ENCODE measurements at regions not wholly inside any gene's neighbourhood (a gene's known extent, or its start where the extent isn't known, plus 50 kb on each side); places are given as distances from the start of the nearest gene placed in this dataset.
A peak's percentile ranks its signal among the peaks of the same experiment; 100 is the strongest.
"Not testable (repeated sequence)": the region's sequence is repeated elsewhere in the genome, so short reads cannot be mapped to it uniquely, and the experiment has no call there.

GRCh38 chr13:59266478-59267063, 897.2 kb downstream of the DIAPH3 start:
- DNase-seq: no peak

- DNase-seq: no peak
These were observed 894.3 kb downstream of the DIAPH3 start for GRCh38 chr13:59269476-59269875.

DNA sequence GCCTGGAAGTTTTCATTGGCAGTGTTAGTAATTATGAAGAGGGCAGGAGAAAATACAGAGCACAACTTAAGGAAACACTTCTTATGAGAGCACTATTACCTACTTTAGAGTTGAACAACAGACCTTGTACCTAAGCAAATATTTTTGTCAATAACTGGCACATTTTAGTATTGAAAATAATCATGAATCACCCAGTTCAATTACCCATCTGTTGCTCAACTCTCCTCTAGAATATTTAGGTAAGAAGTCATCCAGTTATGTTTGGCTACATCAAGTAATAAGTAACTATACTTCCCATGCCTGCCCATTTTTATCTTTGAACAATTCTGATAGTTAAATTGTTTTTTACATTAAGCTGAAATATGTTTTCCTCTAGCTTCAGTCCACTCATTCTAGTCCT, 893.4 kb downstream of the DIAPH3 start:
- DNase-seq: no peak

DNA sequence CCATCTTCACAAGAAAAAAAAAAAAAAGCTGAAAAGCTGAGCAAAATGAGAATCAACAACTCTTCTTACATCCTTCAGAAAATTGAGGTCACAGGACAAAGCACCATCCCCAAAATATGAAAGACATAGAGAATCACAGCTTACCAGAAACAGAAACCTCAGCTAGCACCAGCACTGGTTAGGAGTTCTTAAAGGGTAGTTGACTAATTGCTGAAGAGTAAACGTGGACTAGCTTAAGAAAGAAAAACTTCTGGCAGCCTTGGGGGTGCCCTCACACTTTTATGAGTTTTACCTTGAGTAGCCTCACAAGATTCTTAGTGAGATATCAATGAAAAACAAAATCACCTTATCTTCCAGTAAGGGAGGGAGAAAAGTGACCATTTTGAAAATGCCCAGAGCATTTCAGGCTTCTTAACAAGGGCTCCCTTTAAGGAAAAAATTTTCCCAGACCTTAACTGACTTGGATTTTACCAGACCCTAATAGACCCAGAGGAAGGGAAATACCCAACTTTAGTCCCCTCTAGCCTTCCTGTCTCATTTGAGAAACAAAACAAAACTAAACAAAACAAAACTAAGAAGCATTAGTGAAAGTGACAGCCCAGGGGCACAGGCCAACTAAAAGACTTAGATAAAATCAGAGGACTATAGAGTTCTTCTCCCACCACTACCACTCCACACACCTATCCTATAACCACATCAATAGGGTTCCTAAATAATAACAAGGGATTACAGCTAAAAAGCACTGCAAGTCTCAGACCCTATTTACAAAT, 888.6 kb downstream of the DIAPH3 start:
- DNase-seq: no peak

DNA sequence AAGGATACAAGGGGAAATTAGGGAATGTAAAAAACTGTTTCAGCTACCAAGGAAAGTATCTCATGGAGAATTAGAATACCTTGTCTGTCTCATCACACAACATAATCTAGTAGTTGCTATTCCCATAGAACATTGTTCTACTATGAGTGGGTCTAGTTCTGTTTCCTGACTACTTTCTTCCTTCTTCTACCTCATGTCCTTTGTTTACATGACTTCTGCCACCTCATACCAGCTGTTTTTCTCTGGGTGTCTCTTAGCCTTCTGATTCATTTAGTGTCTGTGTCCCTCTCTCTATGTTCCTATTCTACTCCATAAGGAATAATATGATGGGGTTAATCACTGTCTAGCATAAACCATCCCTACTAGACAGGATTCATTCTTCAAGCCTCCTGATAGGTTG, 887.3 kb downstream of the DIAPH3 start:
- DNase-seq: no peak

- no peak for DNase-seq
These were observed 886.6 kb downstream of the DIAPH3 start for GRCh38 chr13:59277106-59277505.

DNA sequence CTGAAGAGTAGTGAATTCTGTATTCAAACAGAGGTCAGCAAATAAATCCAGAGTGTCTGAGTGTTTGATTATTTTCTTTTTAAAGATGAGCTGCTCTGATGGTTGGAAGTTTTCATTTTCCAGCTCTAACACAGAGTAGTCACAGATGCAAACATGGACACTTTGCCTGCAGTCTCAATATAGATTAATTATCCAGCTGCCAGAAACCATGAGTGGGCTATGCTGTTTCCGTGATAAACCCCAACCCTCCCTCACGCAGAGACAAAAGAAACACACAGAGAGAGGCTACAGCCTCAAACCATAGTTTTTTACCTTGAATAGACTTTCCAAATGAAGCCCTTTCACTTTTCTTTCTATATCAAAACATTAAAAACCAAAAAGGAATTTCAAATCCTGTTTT, 884.7 kb downstream of the DIAPH3 start:
- DNase-seq: peak; percentile 45

GRCh38 chr13:59279576-59279975, 884.2 kb downstream of the DIAPH3 start:
- DNase-seq: peak; percentile 30

- DNase-seq: peak; percentile 59
These were observed 883.4 kb downstream of the DIAPH3 start for GRCh38 chr13:59280297-59280696.

- DNase-seq: no peak
These were observed 882.3 kb downstream of the DIAPH3 start for GRCh38 chr13:59281453-59281852.

GRCh38 chr13:59292240-59292639, 871.5 kb downstream of the DIAPH3 start:
- not testable (repeated sequence) for DNase-seq

- no peak for DNase-seq
These were observed 864.1 kb downstream of the DIAPH3 start for GRCh38 chr13:59299584-59299983.

DNA sequence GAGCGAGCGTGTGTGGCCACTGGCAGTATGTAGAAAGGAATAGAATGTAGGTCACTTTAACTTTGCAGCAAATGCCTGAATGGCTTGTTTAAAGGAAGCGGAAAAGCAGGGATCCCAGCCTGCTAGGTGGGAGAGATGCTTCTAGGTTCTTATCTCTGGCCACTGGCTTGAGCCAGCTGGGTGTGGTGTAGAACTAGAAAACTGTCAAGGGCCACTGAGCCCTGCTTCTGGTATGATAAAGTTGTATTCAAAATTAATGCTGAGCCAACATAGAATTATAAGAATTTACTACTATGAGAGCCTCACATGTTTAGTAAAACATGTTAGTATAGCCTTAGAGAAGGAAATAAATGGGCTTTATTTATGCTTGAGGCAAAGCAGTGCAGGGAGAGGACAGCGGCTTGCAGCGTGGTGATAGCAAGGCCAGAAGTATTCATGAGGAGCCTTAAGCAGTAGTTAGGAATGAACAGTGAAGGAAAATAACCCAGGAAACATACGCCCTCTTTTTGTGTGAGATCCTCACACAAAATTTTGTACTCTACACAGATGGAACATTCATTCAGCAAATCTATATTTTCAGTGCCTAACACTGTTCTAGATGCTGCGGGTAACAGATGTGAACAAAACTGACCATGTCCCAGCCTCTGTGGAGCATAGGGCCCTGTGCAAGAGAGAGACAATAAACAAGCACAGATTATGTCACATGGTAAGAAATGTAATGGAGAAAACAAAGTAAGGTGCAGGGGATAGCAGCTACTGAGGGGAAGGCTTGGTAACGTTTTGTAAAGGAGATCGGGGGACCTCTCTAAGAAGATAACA, 863.2 kb downstream of the DIAPH3 start:
- no peak for DNase-seq

GRCh38 chr13:59301174-59301567, 862.6 kb downstream of the DIAPH3 start:
- DNase-seq: no peak

DNA sequence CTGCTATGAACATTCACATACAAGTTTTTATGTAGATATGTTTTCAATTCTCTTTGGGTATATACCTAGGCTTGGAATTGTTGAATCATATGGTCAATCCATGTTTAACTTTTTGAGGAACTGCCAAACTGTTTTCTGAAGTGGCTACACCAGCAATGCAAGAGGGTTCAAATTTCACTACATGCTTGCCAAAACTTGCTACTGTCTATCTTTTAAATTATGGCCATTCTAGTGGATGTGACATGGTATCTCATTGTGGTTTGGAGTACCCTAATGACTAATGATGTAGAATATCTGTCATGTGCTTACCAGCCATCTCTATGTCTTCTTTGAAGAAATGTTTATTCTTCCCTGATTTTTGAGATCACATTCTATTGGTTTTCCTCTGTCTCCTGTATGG, 860.3 kb downstream of the DIAPH3 start:
- DNase-seq: peak; percentile 30

- peak; percentile 20 for DNase-seq
These were observed 859.1 kb downstream of the DIAPH3 start for GRCh38 chr13:59304596-59304995.

GRCh38 chr13:59305896-59306295, 857.8 kb downstream of the DIAPH3 start:
- DNase-seq: no peak

DNA sequence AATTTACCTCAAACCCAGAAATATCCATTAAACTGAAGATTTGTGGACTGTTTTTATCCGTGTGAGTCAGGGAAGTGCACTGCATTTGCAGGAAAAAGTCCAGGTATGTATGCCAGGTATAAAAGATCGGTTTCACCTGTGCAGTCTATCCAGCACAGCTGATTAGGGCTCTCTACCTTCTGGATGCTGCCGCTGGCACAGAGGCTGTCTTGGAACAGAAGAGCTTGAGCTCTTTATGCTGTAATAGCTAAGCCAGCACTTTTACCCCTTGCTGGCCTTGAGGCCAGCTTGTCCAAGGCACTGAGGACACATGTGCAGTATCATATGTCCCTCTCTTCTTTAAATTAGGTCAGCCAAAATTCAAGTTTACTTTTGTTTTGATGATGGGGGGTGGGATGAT, 851.0 kb downstream of the DIAPH3 start:
- DNase-seq: no peak

DNA sequence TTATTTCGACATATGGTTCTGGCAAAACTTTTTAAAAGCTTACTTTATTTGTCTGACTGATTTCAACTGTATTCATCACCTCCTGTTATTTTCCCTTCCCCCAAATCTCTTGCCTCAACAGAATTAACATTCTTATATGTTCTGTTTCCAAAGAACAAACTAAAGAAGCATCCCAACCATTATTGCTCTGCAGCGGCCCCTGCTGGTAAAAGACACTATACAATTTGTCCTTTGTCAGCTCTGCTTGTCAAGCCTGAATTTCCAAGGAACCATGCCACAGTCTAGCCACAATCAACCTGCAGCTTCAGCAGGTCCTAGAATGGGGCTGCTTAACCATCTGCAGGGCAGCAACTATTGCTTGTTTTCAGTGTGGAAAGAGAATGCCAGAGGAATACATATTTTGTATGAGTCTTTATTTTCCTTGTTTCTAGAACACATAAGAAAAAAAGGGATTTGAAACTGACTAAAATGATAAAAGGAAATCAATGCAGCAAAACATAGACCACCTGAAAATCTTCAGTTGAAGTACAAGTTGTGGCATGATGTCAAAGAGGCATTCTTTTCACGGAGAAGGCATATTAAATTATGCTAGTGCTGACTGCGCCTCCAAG, 845.3 kb downstream of the DIAPH3 start:
- peak; percentile 71 for DNase-seq

- no peak for DNase-seq
These were observed 844.5 kb downstream of the DIAPH3 start for GRCh38 chr13:59319276-59319675.

- DNase-seq: no peak
These were observed 843.7 kb downstream of the DIAPH3 start for GRCh38 chr13:59320021-59320420.

DNA sequence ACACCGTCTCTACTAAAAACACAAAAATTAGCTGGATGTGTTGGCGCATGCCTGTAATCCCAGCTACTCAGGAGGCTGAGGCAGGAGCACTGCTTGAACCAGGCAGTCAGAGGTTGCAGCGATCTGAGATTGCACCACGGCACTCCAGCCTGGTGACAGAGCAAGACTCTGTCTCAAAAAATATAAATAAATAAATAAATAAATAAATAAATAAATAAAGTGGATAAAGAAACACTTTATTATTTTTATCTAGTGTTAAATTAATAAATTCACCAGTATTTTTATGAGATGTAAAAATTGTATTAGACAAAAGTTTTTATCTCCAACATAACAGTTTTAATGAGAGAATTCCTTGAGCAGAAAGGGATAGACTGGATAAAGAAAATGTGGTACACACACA, 839.3 kb downstream of the DIAPH3 start:
- not testable (repeated sequence) for DNase-seq

- no peak for DNase-seq
These were observed 837.0 kb downstream of the DIAPH3 start for GRCh38 chr13:59326717-59327116.

Measured in NCI-H345 (cell line).